Gastroesophageal sphincter (tissue), 4 donors: ENCODE measurements at regions not wholly inside any gene's neighbourhood (a gene's known extent, or its start where the extent isn't known, plus 50 kb on each side); places are given as distances from the start of the nearest gene placed in this dataset.

Source experiments
- ATAC-seq: fragments of 150-250 bp; one replicate; pipeline ENCODE4 v1.9.1; 2016; ENCODE audit warnings: mild to moderate bottlenecking, moderate library complexity
- H3K27ac ChIP-seq, 4 donors: fragments of 200-600 bp; sonication (generic) in 3 of 4; 1 replicate in 3 of 4; 2 replicates in 1 of 4; pipeline ENCODE4 v1.5.1; 2016 to 2019
- H3K27me3 ChIP-seq: fragments of 200-600 bp; sonication (generic); one replicate; pipeline ENCODE4 v1.5.1; 2019
- H3K36me3 ChIP-seq, 2 donors: fragments of 200-600 bp; sonication (generic); one replicate each; pipeline ENCODE4 v1.5.1; 2019; ENCODE audit warnings: control low read depth in 1 of 2
- H3K4me1 ChIP-seq, 3 donors: fragments of 200-600 bp; sonication (generic); 1 replicate in 2 of 3; 2 replicates in 1 of 3; pipeline ENCODE4 v1.5.1; 2016 to 2019; ENCODE audit warnings: control low read depth in 2 of 3
- H3K4me3 ChIP-seq, 2 donors: fragments of 200-600 bp; sonication (generic); one replicate each; pipeline ENCODE4 v1.5.1; 2019; ENCODE audit warnings: mild to moderate bottlenecking in 1 of 2, moderate library complexity in 1 of 2
- H3K9me3 ChIP-seq, 3 donors: fragments of 200-600 bp; sonication (generic); one replicate each; pipeline ENCODE4 v1.5.1; 2017 to 2019; ENCODE audit warnings: control low read depth in 2 of 3
- EP300 ChIP-seq: sonication (generic); formaldehyde crosslinking; IDR thresholded peaks from one replicate; pipeline ENCODE4 v1.6.1; 2017; ENCODE audit warnings: antibody characterized with exemption, mild to moderate bottlenecking
- POLR2A ChIP-seq, 2 donors: fragments of 450-650 bp; IDR thresholded peaks; one replicate each; pipeline ENCODE4 v1.6.1; 2017; ENCODE audit warnings: antibody characterized with exemption in 2 of 2, mild to moderate bottlenecking in 2 of 2, moderate library complexity in 1 of 2
- POLR2AphosphoS5 ChIP-seq: sonication (generic); formaldehyde crosslinking; IDR thresholded peaks from one replicate; pipeline ENCODE4 v1.6.1; 2017; ENCODE audit warnings: antibody characterized with exemption
- WGBS, 2 donors: methylation state at CpG; one replicate each; pipeline ENCODE4 v1.1.5; 2018; ENCODE audit warnings: low coverage in 1 of 2; 5-methylcytosine and 5-hydroxymethylcytosine counted together
- TF ChIP-seq, protein P1 (sequence below), 4 experiments: fragments of 200-600 bp in 2 of 4; fragments of 450-650 bp in 2 of 4; sonication (generic) in 1 of 4; IDR thresholded peaks; one replicate each; pipeline ENCODE4 v1.5.1; 2017 to 2019; ENCODE audit warnings: antibody characterized with exemption in 4 of 4, mild to moderate bottlenecking in 2 of 4, moderate library complexity in 2 of 4

DNA sequence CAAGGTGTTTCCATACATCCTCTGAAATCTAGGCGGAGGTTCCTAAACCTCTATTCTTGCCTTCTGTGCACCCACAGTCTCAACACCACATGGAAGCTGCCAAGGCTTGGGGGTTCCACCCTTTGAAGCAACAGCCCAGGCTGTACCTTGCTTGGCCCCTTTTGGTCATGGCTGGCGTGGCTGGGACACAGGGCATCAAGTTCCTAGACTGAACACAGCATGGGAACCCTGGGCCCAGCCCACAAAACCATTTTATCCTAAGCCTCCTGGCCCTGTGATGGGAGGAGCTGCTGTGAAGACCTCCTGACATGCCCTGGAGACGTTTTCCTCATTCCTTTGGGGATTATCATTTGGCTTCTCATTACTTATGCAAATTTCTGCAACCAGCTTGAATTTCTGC lies 739.0 kb upstream of the NECTIN3 start:
- Histone ChIP-seq H3K4me1 (no peaks in the 10 kb centered on the region), H3K27me3 (no peaks in the 10 kb centered on the region), H3K27ac (no peak overlapping the region), H3K36me3 (no peaks in the 10 kb centered on the region), H3K4me3 (no peak overlapping the region), H3K9me3 (no peaks in the 10 kb centered on the region)
- ATAC-seq = no peak
- WGBS, 2 donors = 60 to 73% methylated on average over 1 to 2 of the region's 3 CpGs
- TF ChIP-seq EP300 (no peak), POLR2A (IDR thresholded peaks at IDR 0.05) (no peak), POLR2AphosphoS5 (no peak)
- TF ChIP-seq, protein P1, sequence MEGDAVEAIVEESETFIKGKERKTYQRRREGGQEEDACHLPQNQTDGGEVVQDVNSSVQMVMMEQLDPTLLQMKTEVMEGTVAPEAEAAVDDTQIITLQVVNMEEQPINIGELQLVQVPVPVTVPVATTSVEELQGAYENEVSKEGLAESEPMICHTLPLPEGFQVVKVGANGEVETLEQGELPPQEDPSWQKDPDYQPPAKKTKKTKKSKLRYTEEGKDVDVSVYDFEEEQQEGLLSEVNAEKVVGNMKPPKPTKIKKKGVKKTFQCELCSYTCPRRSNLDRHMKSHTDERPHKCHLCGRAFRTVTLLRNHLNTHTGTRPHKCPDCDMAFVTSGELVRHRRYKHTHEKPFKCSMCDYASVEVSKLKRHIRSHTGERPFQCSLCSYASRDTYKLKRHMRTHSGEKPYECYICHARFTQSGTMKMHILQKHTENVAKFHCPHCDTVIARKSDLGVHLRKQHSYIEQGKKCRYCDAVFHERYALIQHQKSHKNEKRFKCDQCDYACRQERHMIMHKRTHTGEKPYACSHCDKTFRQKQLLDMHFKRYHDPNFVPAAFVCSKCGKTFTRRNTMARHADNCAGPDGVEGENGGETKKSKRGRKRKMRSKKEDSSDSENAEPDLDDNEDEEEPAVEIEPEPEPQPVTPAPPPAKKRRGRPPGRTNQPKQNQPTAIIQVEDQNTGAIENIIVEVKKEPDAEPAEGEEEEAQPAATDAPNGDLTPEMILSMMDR (IDR thresholded peaks at IDR 0.05) = no peak

DNA sequence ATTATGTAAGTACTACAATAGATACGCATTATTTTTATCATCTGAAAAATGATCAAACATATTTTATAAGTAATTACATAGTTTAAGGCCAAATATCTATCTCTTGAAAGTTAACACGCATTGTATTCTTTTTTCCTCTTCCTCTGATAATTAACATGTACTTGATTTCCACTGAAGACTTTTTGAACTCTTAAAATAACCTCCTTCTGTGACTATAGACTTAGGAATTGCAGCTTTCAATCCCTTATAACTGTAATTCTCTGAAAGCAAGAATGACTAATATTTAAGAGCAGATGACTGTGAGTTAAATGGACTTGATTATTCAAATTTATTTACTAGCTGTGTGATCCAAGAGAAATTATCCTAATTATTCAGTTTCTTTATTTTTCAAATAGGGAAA lies 730.6 kb upstream of the NECTIN3 start:
- Histone ChIP-seq H3K27me3 (no peaks in the 10 kb centered on the region), H3K4me3 (no peak overlapping the region), H3K9me3 (no peaks in the 10 kb centered on the region), H3K4me1 (no peaks in the 10 kb centered on the region), H3K36me3 (no peaks in the 10 kb centered on the region), H3K27ac (no peak overlapping the region)
- 86 to 88% methylated on average over 2 of the region's 2 CpGs for WGBS, 2 donors
- no peak for TF ChIP-seq POLR2AphosphoS5
- TF ChIP-seq, protein P1 (IDR thresholded peaks at IDR 0.05) = no peak
- TF ChIP-seq POLR2A (IDR thresholded peaks at IDR 0.05) = no peak
- no peak for TF ChIP-seq EP300
- ATAC-seq = no peak

DNA sequence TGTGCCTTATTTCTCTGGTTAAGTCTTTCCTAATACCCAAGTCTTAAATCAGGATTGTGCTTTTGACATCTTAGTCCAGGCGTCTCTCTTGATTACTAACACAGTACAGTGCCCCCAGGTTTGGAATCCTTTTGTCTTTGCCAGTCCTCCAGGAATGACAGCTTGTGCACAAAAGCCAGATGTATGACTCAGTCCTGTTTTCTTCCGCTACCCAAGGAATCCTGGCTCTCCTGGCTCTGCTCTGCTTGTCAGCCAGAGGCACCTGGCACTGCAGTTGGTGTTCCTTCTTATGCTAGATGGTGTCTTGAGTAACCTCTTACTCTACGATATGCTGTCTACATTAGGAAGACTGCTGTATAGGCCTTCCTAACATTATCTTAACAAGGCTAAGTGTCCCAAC lies 728.2 kb upstream of the NECTIN3 start:
- no peaks in the 10 kb centered on the region for H3K27me3 ChIP-seq
- no peaks in the 10 kb centered on the region for H3K4me1 ChIP-seq
- ATAC-seq = no peak
- 60 to 67% methylated on average over 3 of the region's 3 CpGs for WGBS, 2 donors
- no peaks in the 10 kb centered on the region for H3K36me3 ChIP-seq
- TF ChIP-seq, protein P1 (IDR thresholded peaks at IDR 0.05) = no peak
- TF ChIP-seq POLR2AphosphoS5 (no peak), POLR2A (IDR thresholded peaks at IDR 0.05) (no peak)
- H3K27ac ChIP-seq = no peak overlapping the region
- no peaks in the 10 kb centered on the region for H3K9me3 ChIP-seq
- H3K4me3 ChIP-seq = no peak overlapping the region

DNA sequence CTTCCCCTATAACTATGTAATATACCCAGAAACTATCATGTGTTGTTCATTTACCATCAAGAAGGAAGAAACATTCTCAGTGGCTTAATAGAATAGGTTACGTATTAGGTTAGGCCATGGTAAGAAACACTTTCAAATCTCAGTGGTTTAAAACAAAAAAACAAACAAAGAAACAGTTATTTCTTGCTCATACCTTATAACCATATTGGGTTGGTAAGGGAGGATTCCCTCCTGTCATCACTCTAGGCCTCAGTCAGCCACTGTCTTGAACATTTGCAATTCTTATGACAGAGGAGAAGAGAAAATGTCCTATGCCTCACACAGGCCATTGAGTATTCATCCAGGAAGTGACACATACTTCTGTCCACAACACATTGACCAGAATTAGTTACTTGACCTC lies 727.7 kb upstream of the NECTIN3 start:
- H3K36me3 ChIP-seq = no peaks in the 10 kb centered on the region
- TF ChIP-seq, protein P1 (IDR thresholded peaks at IDR 0.05) = no peak
- TF ChIP-seq EP300 = no peak
- TF ChIP-seq POLR2A (IDR thresholded peaks at IDR 0.05) = no peak
- no peak for TF ChIP-seq POLR2AphosphoS5
- no peaks in the 10 kb centered on the region for H3K4me1 ChIP-seq
- H3K9me3 ChIP-seq = no peaks in the 10 kb centered on the region
- 82 to 100% methylated on average over 1 of the region's 1 CpG for WGBS, 2 donors
- no peak for ATAC-seq
- H3K27me3 ChIP-seq = no peaks in the 10 kb centered on the region
- H3K4me3 ChIP-seq = no peak overlapping the region
- no peak overlapping the region for H3K27ac ChIP-seq

DNA sequence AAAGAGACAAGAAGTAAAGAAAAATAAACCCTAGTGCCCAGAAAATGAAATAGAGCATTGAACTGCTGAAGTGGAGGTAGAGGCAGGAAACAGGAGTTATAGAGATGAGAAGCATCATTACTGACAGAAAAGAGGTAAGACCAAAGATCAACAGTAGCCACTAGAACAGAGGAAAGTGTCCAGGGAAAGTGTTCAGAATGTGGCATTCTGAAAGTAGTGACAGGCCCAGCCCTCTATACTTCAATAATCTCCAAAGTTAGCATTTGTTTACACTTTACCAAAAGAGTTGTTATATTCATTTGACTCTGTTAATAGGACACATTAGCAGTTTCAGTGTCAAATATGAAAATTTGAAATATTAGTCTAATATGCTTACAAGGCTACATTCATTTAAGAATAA lies 727.1 kb upstream of the NECTIN3 start:
- Histone ChIP-seq H3K27ac (no peak overlapping the region), H3K4me3 (no peak overlapping the region), H3K4me1 (no peaks in the 10 kb centered on the region), H3K27me3 (no peaks in the 10 kb centered on the region), H3K36me3 (no peaks in the 10 kb centered on the region), H3K9me3 (no peaks in the 10 kb centered on the region)
- no peak for ATAC-seq
- TF ChIP-seq EP300 = no peak
- TF ChIP-seq, protein P1 (IDR thresholded peaks at IDR 0.05) = no peak
- TF ChIP-seq POLR2AphosphoS5 = no peak
- no peak for TF ChIP-seq POLR2A (IDR thresholded peaks at IDR 0.05)
